ENCODE measurements at regions not wholly inside any gene's neighbourhood (a gene's known extent, or its start where the extent isn't known, plus 50 kb on each side); places are given as distances from the start of the nearest gene placed in this dataset.

- Histone ChIP-seq H3K27ac (ENCODE audit: low read depth, low read length) (no peak overlapping the region), H3K36me3 (ENCODE audit: low read length) (no peaks in the 10 kb centered on the region), H3K9ac (ENCODE audit: low read length) (no peak overlapping the region)
These were observed 561.9 kb upstream of the SOX9 start for GRCh38 chr17:71558901-71559300.

GRCh38 chr17:71572343-71572742 is 548.5 kb upstream of the SOX9 start:
- no peak for TF ChIP-seq EZH2phosphoT487 (conservative IDR thresholded peaks at IDR 0.05; ENCODE audit: low read length)
- TF ChIP-seq, protein P1, sequence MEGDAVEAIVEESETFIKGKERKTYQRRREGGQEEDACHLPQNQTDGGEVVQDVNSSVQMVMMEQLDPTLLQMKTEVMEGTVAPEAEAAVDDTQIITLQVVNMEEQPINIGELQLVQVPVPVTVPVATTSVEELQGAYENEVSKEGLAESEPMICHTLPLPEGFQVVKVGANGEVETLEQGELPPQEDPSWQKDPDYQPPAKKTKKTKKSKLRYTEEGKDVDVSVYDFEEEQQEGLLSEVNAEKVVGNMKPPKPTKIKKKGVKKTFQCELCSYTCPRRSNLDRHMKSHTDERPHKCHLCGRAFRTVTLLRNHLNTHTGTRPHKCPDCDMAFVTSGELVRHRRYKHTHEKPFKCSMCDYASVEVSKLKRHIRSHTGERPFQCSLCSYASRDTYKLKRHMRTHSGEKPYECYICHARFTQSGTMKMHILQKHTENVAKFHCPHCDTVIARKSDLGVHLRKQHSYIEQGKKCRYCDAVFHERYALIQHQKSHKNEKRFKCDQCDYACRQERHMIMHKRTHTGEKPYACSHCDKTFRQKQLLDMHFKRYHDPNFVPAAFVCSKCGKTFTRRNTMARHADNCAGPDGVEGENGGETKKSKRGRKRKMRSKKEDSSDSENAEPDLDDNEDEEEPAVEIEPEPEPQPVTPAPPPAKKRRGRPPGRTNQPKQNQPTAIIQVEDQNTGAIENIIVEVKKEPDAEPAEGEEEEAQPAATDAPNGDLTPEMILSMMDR (IDR thresholded peaks at IDR 0.05; ENCODE audit: insufficient read depth, low read length, poor library complexity, severe bottlenecking): no peak
- Histone ChIP-seq H3K79me2 (ENCODE audit: insufficient read depth, low read length) (no peaks in the 10 kb centered on the region), H2AFZ (ENCODE audit: low read depth, low read length, severe bottlenecking) (no peak overlapping the region), H3K27ac (ENCODE audit: low read depth, low read length) (no peak overlapping the region), H3F3A (ENCODE audit: insufficient read depth) (no peaks in the 10 kb centered on the region), H3K9me2 (replicated peaks; ENCODE audit: insufficient read depth, low read length) (no peaks in the 10 kb centered on the region), H4K20me1 (ENCODE audit: low read depth, low read length) (no peaks in the 10 kb centered on the region), H3K9me3 (ENCODE audit: insufficient read depth, low read length) (no peaks in the 10 kb centered on the region), H3K4me2 (ENCODE audit: low read depth, low read length, poor library complexity, severe bottlenecking) (no peak overlapping the region), H3K9ac (ENCODE audit: low read length) (no peak overlapping the region), H3K4me3 (ENCODE audit: insufficient read depth, low read length, poor library complexity, severe bottlenecking) (no peak overlapping the region), H3K36me3 (ENCODE audit: low read length) (no peaks in the 10 kb centered on the region), H3K27me3 (ENCODE audit: low read length) (no peaks in the 10 kb centered on the region)

More at GRCh38 chr17:71558901-71559300, 561.9 kb upstream of the SOX9 start:
- H3K4me2 ChIP-seq (ENCODE audit: low read depth, low read length, poor library complexity, severe bottlenecking): no peak overlapping the region
- H3F3A ChIP-seq (ENCODE audit: insufficient read depth): no peaks in the 10 kb centered on the region
- no peaks in the 10 kb centered on the region for H4K20me1 ChIP-seq (ENCODE audit: low read depth, low read length)
- H2AFZ ChIP-seq (ENCODE audit: low read depth, low read length, severe bottlenecking): no peak overlapping the region
- no peaks in the 10 kb centered on the region for H3K79me2 ChIP-seq (ENCODE audit: insufficient read depth, low read length)
- H3K9me2 ChIP-seq (replicated peaks; ENCODE audit: insufficient read depth, low read length): no peaks in the 10 kb centered on the region
- no peaks in the 10 kb centered on the region for H3K9me3 ChIP-seq (ENCODE audit: insufficient read depth, low read length)
- TF ChIP-seq, protein P1 (IDR thresholded peaks at IDR 0.05; ENCODE audit: insufficient read depth, low read length, poor library complexity, severe bottlenecking): no peak
- no peak for TF ChIP-seq EZH2phosphoT487 (conservative IDR thresholded peaks at IDR 0.05; ENCODE audit: low read length)
- H3K27me3 ChIP-seq (ENCODE audit: low read length): no peaks in the 10 kb centered on the region
- H3K4me3 ChIP-seq (ENCODE audit: insufficient read depth, low read length, poor library complexity, severe bottlenecking): no peak overlapping the region

GRCh38 chr17:71578446-71578845 is 542.4 kb upstream of the SOX9 start:
- Histone ChIP-seq H4K20me1 (ENCODE audit: low read depth, low read length) (no peaks in the 10 kb centered on the region), H3K4me2 (ENCODE audit: low read depth, low read length, poor library complexity, severe bottlenecking) (no peak overlapping the region), H3K9me2 (replicated peaks; ENCODE audit: insufficient read depth, low read length) (0 out of 2 replicates have a peak, but pooled peaks cover 3% of the 10 kb centered on the region), H3K36me3 (ENCODE audit: low read length) (no peaks in the 10 kb centered on the region), H3K4me3 (ENCODE audit: insufficient read depth, low read length, poor library complexity, severe bottlenecking) (no peak overlapping the region), H3K9ac (ENCODE audit: low read length) (no peak overlapping the region), H2AFZ (ENCODE audit: low read depth, low read length, severe bottlenecking) (no peak overlapping the region), H3K9me3 (ENCODE audit: insufficient read depth, low read length) (no peaks in the 10 kb centered on the region), H3K79me2 (ENCODE audit: insufficient read depth, low read length) (no peaks in the 10 kb centered on the region), H3K27ac (ENCODE audit: low read depth, low read length) (no peak overlapping the region), H3F3A (ENCODE audit: insufficient read depth) (no peaks in the 10 kb centered on the region), H3K27me3 (ENCODE audit: low read length) (no peaks in the 10 kb centered on the region)
- TF ChIP-seq EZH2phosphoT487 (conservative IDR thresholded peaks at IDR 0.05; ENCODE audit: low read length): no peak
- TF ChIP-seq, protein P1 (IDR thresholded peaks at IDR 0.05; ENCODE audit: insufficient read depth, low read length, poor library complexity, severe bottlenecking): no peak
